H9 (cell line): ENCODE measurements at regions not wholly inside any gene's neighbourhood (a gene's known extent, or its start where the extent isn't known, plus 50 kb on each side); places are given as distances from the start of the nearest gene placed in this dataset.

Experiments used
- DNase-seq: peaks from one replicate; pipeline ENCODE4 v3.0.0-alpha.2; 2017
- H2AFZ ChIP-seq: one replicate; pipeline ENCODE4 v1.6.1; 2013; ENCODE audit warnings: mild to moderate bottlenecking, low read length, control low read depth, moderate library complexity
- H2AK5ac ChIP-seq: 2 replicates; pipeline ENCODE4 v1.6.1; 2013; ENCODE audit warnings: low read length, control low read depth, mixed read lengths; ENCODE audit not compliant: insufficient read length
- H2BK120ac ChIP-seq: one replicate; pipeline ENCODE4 v1.6.1; 2013; ENCODE audit warnings: low read depth, mild to moderate bottlenecking, low read length, control low read depth, inconsistent platforms; ENCODE audit not compliant: poor library complexity, severe bottlenecking
- H2BK12ac ChIP-seq: 2 replicates; pipeline ENCODE4 v1.6.1; 2013; ENCODE audit warnings: low read length, control low read depth, mixed read lengths, low read depth; ENCODE audit not compliant: insufficient read length
- H2BK15ac ChIP-seq: 2 replicates; pipeline ENCODE4 v1.6.1; 2013; ENCODE audit warnings: low read depth, low read length, control low read depth
- H2BK20ac ChIP-seq: one replicate; pipeline ENCODE4 v1.6.1; 2013; ENCODE audit warnings: low read depth, mild to moderate bottlenecking, low read length, control low read depth, inconsistent platforms; ENCODE audit not compliant: poor library complexity, severe bottlenecking
- H2BK5ac ChIP-seq: 2 replicates; pipeline ENCODE4 v1.6.1; 2013; ENCODE audit warnings: low read length, control low read depth, mixed read lengths; ENCODE audit not compliant: insufficient read length
- H3K14ac ChIP-seq: 2 replicates; pipeline ENCODE4 v1.6.1; 2013; ENCODE audit warnings: low read length, control low read depth; ENCODE audit not compliant: insufficient read depth
- H3K18ac ChIP-seq: 2 replicates; pipeline ENCODE4 v1.6.1; 2013; ENCODE audit warnings: low read depth, mild to moderate bottlenecking, mixed read lengths, low read length, control low read depth; ENCODE audit not compliant: insufficient read length
- H3K23ac ChIP-seq: 2 replicates; pipeline ENCODE4 v1.6.1; 2013; ENCODE audit warnings: low read length, control low read depth, mixed read lengths, low read depth; ENCODE audit not compliant: insufficient read length
- H3K23me2 ChIP-seq: 2 replicates; pipeline ENCODE4 v1.6.1; 2013; ENCODE audit warnings: low read depth, mild to moderate bottlenecking, mixed read lengths, low read length, control low read depth; ENCODE audit not compliant: insufficient read length, poor library complexity, severe bottlenecking
- H3K27ac ChIP-seq: 2 replicates; pipeline ENCODE4 v1.5.1; 2013; ENCODE audit warnings: low read length, control low read depth, mixed read lengths, low read depth; ENCODE audit not compliant: insufficient read length
- H3K27me3 ChIP-seq: 2 replicates; pipeline ENCODE4 v1.6.1; 2013; ENCODE audit warnings: low read length, control low read depth, inconsistent platforms; ENCODE audit not compliant: insufficient read depth
- H3K4ac ChIP-seq: 2 replicates; pipeline ENCODE4 v1.6.1; 2013; ENCODE audit warnings: low read depth, mild to moderate bottlenecking, control low read depth, inconsistent platforms, low read length, moderate library complexity
- H3K4me1 ChIP-seq: 2 replicates; pipeline ENCODE4 v1.6.1; 2013; ENCODE audit warnings: low read length, control low read depth, inconsistent platforms; ENCODE audit not compliant: insufficient read depth
- H3K4me2 ChIP-seq: 2 replicates; pipeline ENCODE4 v1.6.1; 2013; ENCODE audit warnings: low read length, control low read depth, mixed read lengths; ENCODE audit not compliant: insufficient read length, insufficient read depth
- H3K56ac ChIP-seq: 2 replicates; pipeline ENCODE4 v1.6.1; 2013; ENCODE audit warnings: low read depth, mild to moderate bottlenecking, mixed read lengths, low read length, control low read depth; ENCODE audit not compliant: insufficient read length
- H3K79me1 ChIP-seq: 2 replicates; pipeline ENCODE4 v1.6.1; 2013; ENCODE audit warnings: low read depth, mild to moderate bottlenecking, moderate library complexity, low read length, control low read depth, inconsistent platforms; ENCODE audit not compliant: insufficient read depth, poor library complexity, severe bottlenecking
- H3K79me2 ChIP-seq: 2 replicates; pipeline ENCODE4 v1.6.1; 2013; ENCODE audit warnings: low read length, control low read depth, inconsistent platforms; ENCODE audit not compliant: insufficient read depth
- H3K9ac ChIP-seq: 2 replicates; pipeline ENCODE4 v1.6.1; 2013; ENCODE audit warnings: low read length, control low read depth, mixed read lengths; ENCODE audit not compliant: insufficient read length; ENCODE audit errors: extremely low read depth
- H3K9me3 ChIP-seq: one replicate; pipeline ENCODE4 v1.6.1; 2013; ENCODE audit warnings: low read depth, low read length, inconsistent platforms; ENCODE audit not compliant: control insufficient read depth
- H3T11ph ChIP-seq: one replicate; pipeline ENCODE4 v1.6.1; 2013; ENCODE audit warnings: mild to moderate bottlenecking, low read length, control low read depth, inconsistent platforms
- H4K20me1 ChIP-seq: one replicate; pipeline ENCODE4 v1.6.1; 2013; ENCODE audit not compliant: control insufficient read depth, insufficient read length, insufficient read depth
- H4K5ac ChIP-seq: 2 replicates; pipeline ENCODE4 v1.6.1; 2013; ENCODE audit warnings: low read depth, mild to moderate bottlenecking, mixed read lengths, low read length, control low read depth; ENCODE audit not compliant: insufficient read length
- H4K8ac ChIP-seq: replicated peaks from 2 replicates; pipeline ENCODE4 v1.6.1; 2013; ENCODE audit warnings: low read length, control low read depth, mixed read lengths, low read depth; ENCODE audit not compliant: insufficient read length
- H4K91ac ChIP-seq: 2 replicates; pipeline ENCODE4 v1.6.1; 2013; ENCODE audit warnings: low read depth, mild to moderate bottlenecking, moderate library complexity, mixed read lengths, low read length, control low read depth; ENCODE audit not compliant: insufficient read length
- H3K27ac Mint-ChIP-seq, 3 experiments: 2 replicates in 2 of 3; 3 replicates in 1 of 3; pipeline ENCODE4 v1.8.0; 2020 to 2021; ENCODE audit warnings: mixed read lengths in 3 of 3, mild to moderate bottlenecking in 1 of 3, moderate library complexity in 1 of 3
- H3K27me3 Mint-ChIP-seq: 2 replicates; pipeline ENCODE4 v1.8.0; 2021; ENCODE audit warnings: low read depth, mild to moderate bottlenecking, moderate library complexity, mixed read lengths
- H3K36me3 Mint-ChIP-seq, 3 experiments: 2 replicates in 2 of 3; 3 replicates in 1 of 3; pipeline ENCODE4 v1.8.0; 2020 to 2021; ENCODE audit warnings: low read depth in 3 of 3, mixed read lengths in 3 of 3; ENCODE audit not compliant: insufficient read depth in 1 of 3
- H3K4me1 Mint-ChIP-seq, 2 experiments: 2 replicates each; pipeline ENCODE4 v1.8.0; 2020; ENCODE audit warnings: mixed read lengths in 2 of 2
- H3K4me3 Mint-ChIP-seq, 2 experiments: 2 replicates in 1 of 2; 3 replicates in 1 of 2; pipeline ENCODE4 v1.8.0; 2020 to 2021; ENCODE audit warnings: mild to moderate bottlenecking in 2 of 2, mixed read lengths in 2 of 2, moderate library complexity in 1 of 2
- H3K9me3 Mint-ChIP-seq, 2 experiments: 2 replicates in 1 of 2; 3 replicates in 1 of 2; pipeline ENCODE4 v1.8.0; 2020; ENCODE audit warnings: mild to moderate bottlenecking in 2 of 2, mixed read lengths in 2 of 2, moderate library complexity in 1 of 2
- whole genome bisulfite sequencing: extraction: QIAGEN DNeasy Blood & Tissue Kit; methylation state at CpG from one replicate; pipeline ENCODE4 v1.1.7; 2013; ENCODE audit warnings: missing lambda C conversion rate, low lambda C conversion rate, mixed read lengths; ENCODE audit not compliant: insufficient read length; ENCODE audit errors: extremely low coverage; 5-methylcytosine and 5-hydroxymethylcytosine counted together
- TF ChIP-seq, protein P1 (sequence below): fragments of 200-600 bp; sonication (generic); conservative IDR thresholded peaks from 3 replicates; pipeline ENCODE4 v1.8.0; 2021; ENCODE audit warnings: antibody characterized with exemption, mild to moderate bottlenecking

DNA sequence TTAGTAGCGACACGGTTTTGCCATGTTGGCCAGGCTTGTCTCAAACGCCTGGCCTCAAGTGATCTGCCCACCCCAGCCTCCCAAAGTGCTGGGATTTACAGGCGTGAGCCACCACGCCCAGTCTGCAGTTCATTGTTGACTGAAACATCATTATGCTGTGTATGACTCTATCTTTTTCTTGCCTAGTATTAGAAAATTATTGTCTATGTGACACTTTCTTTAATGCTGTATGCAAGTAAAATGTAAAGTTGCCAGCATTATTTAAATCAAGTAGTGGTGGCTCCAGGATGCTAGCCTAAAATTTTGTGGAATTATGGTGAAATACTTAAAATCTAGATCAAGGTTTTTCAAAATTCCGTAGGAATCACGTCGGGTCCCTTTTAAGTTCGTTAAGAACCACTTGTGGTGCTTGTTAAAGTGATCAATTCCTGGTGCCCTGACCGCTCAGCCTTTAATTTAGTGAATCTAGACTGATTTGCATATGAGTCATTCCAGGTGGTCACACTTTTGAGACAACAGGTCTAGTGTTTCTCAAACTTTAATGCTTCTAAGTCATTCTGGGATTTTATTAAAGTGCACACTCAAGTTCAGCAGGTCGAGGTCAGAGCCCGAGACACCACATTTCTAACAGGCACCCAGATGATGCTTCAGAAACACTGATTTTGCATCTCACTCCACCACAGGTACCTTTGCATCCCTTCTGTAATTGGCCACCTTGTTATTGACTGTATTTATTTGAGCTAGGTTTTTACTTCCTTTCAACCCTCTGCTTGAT is 132.6 kb upstream of the MTHFD1L start:
- H3K56ac ChIP-seq, result no peak overlapping the region
- no peaks in the 10 kb centered on the region for H3K9me3 Mint-ChIP-seq
- H3K4me1 ChIP-seq, result no peaks in the 10 kb centered on the region
- H3K27me3 ChIP-seq, result no peaks in the 10 kb centered on the region
- H2BK15ac ChIP-seq, result no peak overlapping the region
- H3K27ac Mint-ChIP-seq, result no peak overlapping the region
- no peak overlapping the region for H3K18ac ChIP-seq
- H4K91ac ChIP-seq, result no peak overlapping the region
- no peak overlapping the region for H3K23ac ChIP-seq
- H3K27me3 Mint-ChIP-seq, result no peaks in the 10 kb centered on the region
- H3K36me3 Mint-ChIP-seq, result no peaks in the 10 kb centered on the region
- no peak overlapping the region for H2BK5ac ChIP-seq
- no CpG with 5 or more reads among the region's 12 CpGs for WGBS
- H3K9me3 ChIP-seq, result no peaks in the 10 kb centered on the region
- H2AK5ac ChIP-seq, result no peak overlapping the region
- H3K14ac ChIP-seq, result no peak overlapping the region
- H3K23me2 ChIP-seq, result no peaks in the 10 kb centered on the region
- H3K4me2 ChIP-seq, result no peak overlapping the region
- no peaks in the 10 kb centered on the region for H3K79me2 ChIP-seq
- no peak overlapping the region for H3K4ac ChIP-seq
- no peak overlapping the region for H2AFZ ChIP-seq
- no peaks in the 10 kb centered on the region for H3K79me1 ChIP-seq
- H4K8ac ChIP-seq, result no peak overlapping the region
- no peak overlapping the region for H3K4me3 Mint-ChIP-seq
- TF ChIP-seq, protein P1, sequence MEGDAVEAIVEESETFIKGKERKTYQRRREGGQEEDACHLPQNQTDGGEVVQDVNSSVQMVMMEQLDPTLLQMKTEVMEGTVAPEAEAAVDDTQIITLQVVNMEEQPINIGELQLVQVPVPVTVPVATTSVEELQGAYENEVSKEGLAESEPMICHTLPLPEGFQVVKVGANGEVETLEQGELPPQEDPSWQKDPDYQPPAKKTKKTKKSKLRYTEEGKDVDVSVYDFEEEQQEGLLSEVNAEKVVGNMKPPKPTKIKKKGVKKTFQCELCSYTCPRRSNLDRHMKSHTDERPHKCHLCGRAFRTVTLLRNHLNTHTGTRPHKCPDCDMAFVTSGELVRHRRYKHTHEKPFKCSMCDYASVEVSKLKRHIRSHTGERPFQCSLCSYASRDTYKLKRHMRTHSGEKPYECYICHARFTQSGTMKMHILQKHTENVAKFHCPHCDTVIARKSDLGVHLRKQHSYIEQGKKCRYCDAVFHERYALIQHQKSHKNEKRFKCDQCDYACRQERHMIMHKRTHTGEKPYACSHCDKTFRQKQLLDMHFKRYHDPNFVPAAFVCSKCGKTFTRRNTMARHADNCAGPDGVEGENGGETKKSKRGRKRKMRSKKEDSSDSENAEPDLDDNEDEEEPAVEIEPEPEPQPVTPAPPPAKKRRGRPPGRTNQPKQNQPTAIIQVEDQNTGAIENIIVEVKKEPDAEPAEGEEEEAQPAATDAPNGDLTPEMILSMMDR, result no peak
- no peak overlapping the region for H2BK120ac ChIP-seq
- no peaks in the 10 kb centered on the region for H4K20me1 ChIP-seq
- H2BK12ac ChIP-seq, result no peak overlapping the region
- H2BK20ac ChIP-seq, result no peak overlapping the region
- no peak for DNase-seq
- no peak overlapping the region for H4K5ac ChIP-seq
- H3K4me1 Mint-ChIP-seq, result peaks cover 0 to 2% of the 10 kb centered on the region in 2 experiments; a peak in 1 of 4 replicates
- no peak overlapping the region for H3T11ph ChIP-seq
- H3K27ac ChIP-seq, result no peak overlapping the region
- no peak overlapping the region for H3K9ac ChIP-seq
